HEK293 (cell line): ENCODE measurements at regions not wholly inside any gene's neighbourhood (a gene's known extent, or its start where the extent isn't known, plus 50 kb on each side); places are given as distances from the start of the nearest gene placed in this dataset.

Experiments
- CTCF ChIA-PET: fragments of 350-600 bp; formaldehyde crosslinking; extraction: SDS; loops from one replicate; lab custom pipeline; 2021; ENCODE audit warnings: antibody characterized with exemption; lab: Yijun Ruan, JAX
- POLR2A ChIA-PET: fragments of 300-600 bp; formaldehyde crosslinking; extraction: SDS; loops from one replicate; lab custom pipeline; 2020; ENCODE audit warnings: antibody characterized with exemption, inconsistent platforms; lab: Yijun Ruan, JAX
- H3K27ac ChIP-seq: fragments of 200-500 bp; sonication (Bioruptor generic); 2 replicates; pipeline ENCODE4 v1.5.1; 2014; ENCODE audit warnings: low read depth, low read length, control low read depth, inconsistent platforms; ENCODE audit errors: extremely low read depth
- H3K36me3 ChIP-seq, 2 experiments: fragments of 200-500 bp in 1 of 2; sonication (Bioruptor generic) in 1 of 2; 1 replicate in 1 of 2; 2 replicates in 1 of 2; pipeline ENCODE4 v1.5.1; 2014 to 2017; ENCODE audit warnings: inconsistent platforms in 2 of 2, low read length in 2 of 2; ENCODE audit not compliant: control insufficient read depth in 2 of 2, insufficient read depth in 1 of 2
- H3K4me1 ChIP-seq: fragments of 200-500 bp; sonication (Bioruptor generic); 2 replicates; pipeline ENCODE4 v1.5.1; 2014; ENCODE audit warnings: mild to moderate bottlenecking, low read length, inconsistent platforms; ENCODE audit not compliant: control insufficient read depth, insufficient read depth
- H3K4me3 ChIP-seq: 2 replicates; pipeline ENCODE4 v1.5.1; 2011; ENCODE audit warnings: low read depth, mild to moderate bottlenecking, control low read depth, low read length, moderate library complexity
- H3K9me3 ChIP-seq: fragments of 200-500 bp; sonication (Bioruptor generic); 2 replicates; pipeline ENCODE4 v1.5.1; 2014; ENCODE audit warnings: low read depth, low read length, inconsistent platforms; ENCODE audit not compliant: control insufficient read depth, insufficient read depth
- AEBP2 ChIP-seq: fragments of 450-650 bp; formaldehyde crosslinking; IDR thresholded peaks from 2 replicates; pipeline ENCODE4 v1.5.1; 2016; ENCODE audit warnings: missing biosample characterization, missing genetic modification characterization, borderline replicate concordance
- IKZF3 ChIP-seq: fragments of 450-650 bp; IDR thresholded peaks from 2 replicates; pipeline ENCODE4 v1.5.0; 2018; ENCODE audit warnings: missing biosample characterization, mild to moderate bottlenecking, missing genetic modification characterization, moderate library complexity
- KLF8 ChIP-seq: fragments of 450-650 bp; formaldehyde crosslinking; IDR thresholded peaks from 2 replicates; pipeline ENCODE4 v1.5.1; 2016; ENCODE audit warnings: missing biosample characterization, missing genetic modification characterization
- KLF9 ChIP-seq: fragments of 450-650 bp; formaldehyde crosslinking; IDR thresholded peaks from 2 replicates; pipeline ENCODE4 v1.5.1; 2016; ENCODE audit warnings: missing biosample characterization, missing genetic modification characterization, low read depth
- OSR2 ChIP-seq: fragments of 450-650 bp; formaldehyde crosslinking; IDR thresholded peaks from 2 replicates; pipeline ENCODE4 v1.5.1; 2016; ENCODE audit warnings: missing biosample characterization, missing genetic modification characterization
- SCRT2 ChIP-seq: fragments of 450-650 bp; formaldehyde crosslinking; IDR thresholded peaks from 2 replicates; pipeline ENCODE4 v1.5.1; 2016; ENCODE audit warnings: missing biosample characterization, missing genetic modification characterization
- SP2 ChIP-seq: fragments of 450-650 bp; formaldehyde crosslinking; IDR thresholded peaks from 2 replicates; pipeline ENCODE4 v1.5.1; 2016; ENCODE audit warnings: missing biosample characterization, missing genetic modification characterization
- TCF7L2 ChIP-seq: IDR thresholded peaks from 2 replicates; pipeline ENCODE4 v1.6.1; 2011; ENCODE audit warnings: low read depth, mild to moderate bottlenecking, inconsistent platforms, low read length, moderate library complexity, borderline replicate concordance
- TRIM28 ChIP-seq: IDR thresholded peaks from 2 replicates; pipeline ENCODE4 v1.6.1; 2011; ENCODE audit warnings: low read length, control low read depth, borderline replicate concordance
- ZBTB1 ChIP-seq: fragments of 450-650 bp; formaldehyde crosslinking; IDR thresholded peaks from 2 replicates; pipeline ENCODE4 v1.5.1; 2016; ENCODE audit warnings: missing biosample characterization, missing genetic modification characterization
- ZNF114 ChIP-seq: fragments of 450-650 bp; formaldehyde crosslinking; IDR thresholded peaks from 2 replicates; pipeline ENCODE4 v1.5.0; 2017; ENCODE audit warnings: missing biosample characterization, missing genetic modification characterization
- ZNF174 ChIP-seq: fragments of 450-650 bp; formaldehyde crosslinking; IDR thresholded peaks from 2 replicates; pipeline ENCODE4 v1.5.0; 2017; ENCODE audit warnings: missing biosample characterization, mild to moderate bottlenecking, missing genetic modification characterization
- ZNF19 ChIP-seq: fragments of 450-650 bp; formaldehyde crosslinking; IDR thresholded peaks from 2 replicates; pipeline ENCODE4; 2016; ENCODE audit warnings: missing biosample characterization, missing genetic modification characterization, low read depth
- ZNF214 ChIP-seq: fragments of 450-650 bp; formaldehyde crosslinking; IDR thresholded peaks from 2 replicates; pipeline ENCODE4 v1.5.1; 2017; ENCODE audit warnings: missing biosample characterization, mild to moderate bottlenecking, missing genetic modification characterization, borderline replicate concordance
- ZNF221 ChIP-seq: fragments of 450-650 bp; formaldehyde crosslinking; IDR thresholded peaks from 2 replicates; pipeline ENCODE4 v1.5.1; 2017; ENCODE audit warnings: missing biosample characterization, missing genetic modification characterization, borderline replicate concordance
- ZNF23 ChIP-seq: fragments of 450-650 bp; formaldehyde crosslinking; IDR thresholded peaks from 2 replicates; pipeline ENCODE4 v1.5.1; 2016; ENCODE audit warnings: missing biosample characterization, missing genetic modification characterization, borderline replicate concordance
- ZNF266 ChIP-seq: fragments of 450-650 bp; formaldehyde crosslinking; IDR thresholded peaks from 2 replicates; pipeline ENCODE4 v1.5.1; 2016; ENCODE audit warnings: missing biosample characterization, missing genetic modification characterization, low read depth
- ZNF302 ChIP-seq: fragments of 450-650 bp; formaldehyde crosslinking; IDR thresholded peaks from 2 replicates; pipeline ENCODE4 v1.5.1; 2016; ENCODE audit warnings: missing biosample characterization, missing genetic modification characterization, low read depth
- ZNF335 ChIP-seq: fragments of 450-650 bp; formaldehyde crosslinking; conservative IDR thresholded peaks from 2 replicates; pipeline ENCODE4 v1.5.1; 2016; ENCODE audit warnings: missing biosample characterization, missing genetic modification characterization
- ZNF341 ChIP-seq: fragments of 450-650 bp; formaldehyde crosslinking; IDR thresholded peaks from 2 replicates; pipeline ENCODE4; 2016; ENCODE audit warnings: low read depth, missing biosample characterization, missing genetic modification characterization
- ZNF549 ChIP-seq: fragments of 450-650 bp; IDR thresholded peaks from 2 replicates; pipeline ENCODE4 v1.5.1; 2018; ENCODE audit warnings: missing biosample characterization, missing genetic modification characterization, mild to moderate bottlenecking, inconsistent platforms, moderate library complexity
- ZNF555 ChIP-seq: fragments of 450-650 bp; formaldehyde crosslinking; conservative IDR thresholded peaks from 2 replicates; pipeline ENCODE4 v1.5.1; 2017; ENCODE audit warnings: missing biosample characterization, mild to moderate bottlenecking, missing genetic modification characterization, inconsistent platforms
- ZNF623 ChIP-seq: fragments of 450-650 bp; formaldehyde crosslinking; IDR thresholded peaks from 2 replicates; pipeline ENCODE4 v1.5.1; 2016; ENCODE audit warnings: missing biosample characterization, missing genetic modification characterization
- ZNF660 ChIP-seq: fragments of 450-650 bp; IDR thresholded peaks from 2 replicates; pipeline ENCODE4 v1.5.1; 2018; ENCODE audit warnings: missing biosample characterization, mild to moderate bottlenecking, missing genetic modification characterization
- ZNF76 ChIP-seq: fragments of 450-650 bp; formaldehyde crosslinking; IDR thresholded peaks from 2 replicates; pipeline ENCODE4; 2016; ENCODE audit warnings: low read depth, missing biosample characterization, missing genetic modification characterization, borderline replicate concordance
- ZNF837 ChIP-seq: fragments of 450-650 bp; formaldehyde crosslinking; IDR thresholded peaks from 2 replicates; pipeline ENCODE4 v1.5.1; 2016; ENCODE audit warnings: missing biosample characterization, missing genetic modification characterization
- ZNF843 ChIP-seq: fragments of 450-650 bp; formaldehyde crosslinking; IDR thresholded peaks from 2 replicates; pipeline ENCODE4 v1.5.1; 2016; ENCODE audit warnings: missing biosample characterization, missing genetic modification characterization
- ZSCAN18 ChIP-seq: fragments of 450-650 bp; formaldehyde crosslinking; IDR thresholded peaks from 2 replicates; pipeline ENCODE4 v1.5.1; 2016; ENCODE audit warnings: missing biosample characterization, missing genetic modification characterization
- ZSCAN23 ChIP-seq: fragments of 450-650 bp; formaldehyde crosslinking; IDR thresholded peaks from 2 replicates; pipeline ENCODE4 v1.5.1; 2016; ENCODE audit warnings: missing biosample characterization, missing genetic modification characterization
- TF ChIP-seq, protein P1 (sequence below): fragments of 450-650 bp; formaldehyde crosslinking; IDR thresholded peaks from 2 replicates; pipeline ENCODE4 v1.5.0; 2017; ENCODE audit warnings: missing biosample characterization, missing genetic modification characterization, borderline replicate concordance

GRCh38 chr11:87451395-87451794 lies 413.7 kb downstream of the TMEM135 start:
- Histone ChIP-seq H3K9me3 (no peaks in the 10 kb centered on the region), H3K27ac (no peak overlapping the region), H3K4me1 (no peaks in the 10 kb centered on the region), H3K36me3 (no peaks in the 10 kb centered on the region), H3K4me3 (no peak overlapping the region)
- POLR2A ChIA-PET: no interaction called here
- CTCF ChIA-PET: no interaction called here
- TF ChIP-seq ZNF76 (no peak), SP2 (tag by site-specific recombination) (no peak), ZNF302 (tag by site-specific recombination) (no peak), ZBTB1 (tag by site-specific recombination) (no peak), SCRT2 (tag by site-specific recombination) (no peak), ZNF623 (no peak), TCF7L2 (no peak), ZNF555 (tag by site-specific recombination) (no peak), ZNF549 (tag by site-specific recombination) (no peak), ZNF266 (tag by site-specific recombination) (no peak), OSR2 (tag by site-specific recombination) (no peak), KLF8 (no peak), ZSCAN18 (tag by site-specific recombination) (no peak), ZNF114 (no peak), ZSCAN23 (tag by site-specific recombination) (no peak), ZNF335 (no peak), KLF9 (tag by site-specific recombination) (no peak), ZNF19 (tag by site-specific recombination) (no peak), ZNF843 (tag by site-specific recombination) (no peak), ZNF174 (tag by site-specific recombination) (no peak)

DNA sequence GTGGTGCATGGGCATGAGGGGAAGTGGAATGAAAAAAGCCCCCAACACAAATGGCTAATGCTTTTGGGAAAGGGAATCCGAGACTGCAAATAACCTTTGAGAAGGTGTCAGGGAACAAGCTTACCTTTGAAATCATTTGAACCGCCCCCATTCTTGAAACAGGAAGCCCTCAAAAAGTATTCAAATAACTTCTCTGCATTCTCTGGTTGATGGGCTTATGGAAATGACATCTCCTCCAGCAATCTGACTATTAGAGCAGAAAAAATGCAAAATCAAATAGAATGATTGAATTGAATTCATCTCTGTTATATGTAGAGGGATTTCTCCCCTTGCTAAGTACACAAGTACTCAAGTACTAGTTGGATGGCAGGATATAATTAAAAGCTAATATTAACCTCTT lies 409.9 kb downstream of the TMEM135 start:
- ChIA-PET CTCF (no interaction called here), POLR2A (no interaction called here)
- H3K4me3 ChIP-seq: no peak overlapping the region

More for the DNA sequence above, 409.9 kb downstream of the TMEM135 start:
- no peaks in the 10 kb centered on the region for H3K36me3 ChIP-seq
- no peak for TF ChIP-seq TRIM28
- no peak for TF ChIP-seq ZNF660
- no peak for TF ChIP-seq ZNF341
- TF ChIP-seq, protein P1, sequence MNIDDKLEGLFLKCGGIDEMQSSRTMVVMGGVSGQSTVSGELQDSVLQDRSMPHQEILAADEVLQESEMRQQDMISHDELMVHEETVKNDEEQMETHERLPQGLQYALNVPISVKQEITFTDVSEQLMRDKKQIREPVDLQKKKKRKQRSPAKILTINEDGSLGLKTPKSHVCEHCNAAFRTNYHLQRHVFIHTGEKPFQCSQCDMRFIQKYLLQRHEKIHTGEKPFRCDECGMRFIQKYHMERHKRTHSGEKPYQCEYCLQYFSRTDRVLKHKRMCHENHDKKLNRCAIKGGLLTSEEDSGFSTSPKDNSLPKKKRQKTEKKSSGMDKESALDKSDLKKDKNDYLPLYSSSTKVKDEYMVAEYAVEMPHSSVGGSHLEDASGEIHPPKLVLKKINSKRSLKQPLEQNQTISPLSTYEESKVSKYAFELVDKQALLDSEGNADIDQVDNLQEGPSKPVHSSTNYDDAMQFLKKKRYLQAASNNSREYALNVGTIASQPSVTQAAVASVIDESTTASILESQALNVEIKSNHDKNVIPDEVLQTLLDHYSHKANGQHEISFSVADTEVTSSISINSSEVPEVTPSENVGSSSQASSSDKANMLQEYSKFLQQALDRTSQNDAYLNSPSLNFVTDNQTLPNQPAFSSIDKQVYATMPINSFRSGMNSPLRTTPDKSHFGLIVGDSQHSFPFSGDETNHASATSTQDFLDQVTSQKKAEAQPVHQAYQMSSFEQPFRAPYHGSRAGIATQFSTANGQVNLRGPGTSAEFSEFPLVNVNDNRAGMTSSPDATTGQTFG (tag by site-specific recombination): no peak
- no peak for TF ChIP-seq ZNF837 (tag by site-specific recombination)
- TF ChIP-seq ZNF214: no peak
- no peak for TF ChIP-seq ZNF23
- no peak for TF ChIP-seq ZSCAN18 (tag by site-specific recombination)
- TF ChIP-seq AEBP2: no peak
- TF ChIP-seq IKZF3 (tag by site-specific recombination): no peak
- TF ChIP-seq ZNF221 (tag by site-specific recombination): no peak
- H3K4me1 ChIP-seq: no peaks in the 10 kb centered on the region
- H3K9me3 ChIP-seq: no peaks in the 10 kb centered on the region
- H3K27ac ChIP-seq: no peak overlapping the region
